OCI-LY7 (cell line): ENCODE measurements at regions not wholly inside any gene's neighbourhood (a gene's known extent, or its start where the extent isn't known, plus 50 kb on each side); places are given as distances from the start of the nearest gene placed in this dataset.

Experiments used
- BruUV-seq: library from RNA; stranded (reverse); fragments of 400-500 nt; replicated peaks from 2 replicates; lab custom pipeline; 2021; lab: Mats Ljungman, UMichigan
- CTCF ChIA-PET: fragments of 300-600 bp; sonication (Branson Sonifier 250); formaldehyde crosslinking; loops from one replicate; lab custom pipeline; 2022; ENCODE audit warnings: antibody characterized with exemption; ENCODE audit not compliant: unreplicated experiment; lab: Charles Lee
- POLR2A ChIA-PET: fragments of 300-600 bp; sonication (Branson Sonifier 250); formaldehyde crosslinking; loops from one replicate; lab custom pipeline; 2022; ENCODE audit warnings: antibody characterized with exemption; lab: Charles Lee
- DNase-seq: peaks from one replicate; pipeline ENCODE4 v3.0.0-alpha.2; 2015; ENCODE audit warnings: low spot score
- H2AFZ ChIP-seq: fragments of 200-600 bp; sonication (generic), shearing (Covaris generic); 2 replicates; pipeline ENCODE4 v1.6.1; 2014; ENCODE audit warnings: mild to moderate bottlenecking, antibody characterized with exemption, low read length, moderate library complexity
- H3K27ac ChIP-seq: fragments of 200-600 bp; sonication (generic); 2 replicates; pipeline ENCODE4 v1.5.1; 2014; ENCODE audit warnings: mixed run types, low read depth, mild to moderate bottlenecking, moderate library complexity, low read length, inconsistent platforms; ENCODE audit not compliant: poor library complexity, severe bottlenecking
- H3K36me3 ChIP-seq: fragments of 200-600 bp; sonication (generic); 2 replicates; pipeline ENCODE4 v1.6.1; 2014; ENCODE audit warnings: mild to moderate bottlenecking, antibody characterized with exemption, low read length, moderate library complexity, mixed read lengths; ENCODE audit not compliant: insufficient read depth
- H3K4me1 ChIP-seq: fragments of 200-600 bp; sonication (generic); 2 replicates; pipeline ENCODE4 v1.5.1; 2014; ENCODE audit warnings: mild to moderate bottlenecking, low read length; ENCODE audit not compliant: insufficient read depth, poor library complexity, severe bottlenecking
- H3K4me2 ChIP-seq: fragments of 200-600 bp; sonication (generic); 2 replicates; pipeline ENCODE4 v1.6.1; 2014; ENCODE audit warnings: mild to moderate bottlenecking, low read length
- H3K4me3 ChIP-seq: fragments of 200-600 bp; sonication (generic); 2 replicates; pipeline ENCODE4 v1.5.1; 2014; ENCODE audit warnings: mild to moderate bottlenecking, low read depth, low read length; ENCODE audit not compliant: poor library complexity, severe bottlenecking
- H3K79me2 ChIP-seq: fragments of 200-600 bp; sonication (generic); 2 replicates; pipeline ENCODE4 v1.6.1; 2016; ENCODE audit warnings: low read depth, mild to moderate bottlenecking, low read length, moderate library complexity, mixed read lengths; ENCODE audit not compliant: insufficient read depth
- H3K9me2 ChIP-seq: fragments of 200-600 bp; sonication (generic); 2 replicates; pipeline ENCODE4 v1.6.1; 2016; ENCODE audit warnings: mild to moderate bottlenecking, low read length, mixed read lengths; ENCODE audit not compliant: insufficient read depth
- H3K9me3 ChIP-seq: fragments of 200-600 bp; sonication (generic); 2 replicates; pipeline ENCODE4 v1.6.1; 2014; ENCODE audit warnings: mild to moderate bottlenecking, mixed run types, low read length, mixed read lengths
- H4K20me1 ChIP-seq: fragments of 200-600 bp; sonication (generic); 2 replicates; pipeline ENCODE4 v1.6.1; 2014; ENCODE audit warnings: mild to moderate bottlenecking, antibody characterized with exemption, low read length, moderate library complexity, mixed read lengths; ENCODE audit not compliant: insufficient read depth
- EZH2phosphoT487 ChIP-seq: fragments of 200-600 bp; sonication (generic); IDR thresholded peaks from 2 replicates; pipeline ENCODE4 v1.6.1; 2018; ENCODE audit warnings: low read depth, borderline replicate concordance, mild to moderate bottlenecking, mixed run types, antibody characterized with exemption, low read length, moderate library complexity, mixed read lengths
- intact Hi-C: fragments of 100-400 bp; cut with micrococcal nuclease; formaldehyde crosslinking; loops from one replicate; pipeline ENCODE4 v1.10.0; 2022; ENCODE audit not compliant: unreplicated experiment
- TF ChIP-seq, protein P1 (sequence below): fragments of 200-600 bp; sonication (generic); conservative IDR thresholded peaks from 2 replicates; pipeline ENCODE4 v1.5.1; 2014; ENCODE audit warnings: mild to moderate bottlenecking, antibody characterized with exemption, low read length, moderate library complexity, mixed read lengths

DNA sequence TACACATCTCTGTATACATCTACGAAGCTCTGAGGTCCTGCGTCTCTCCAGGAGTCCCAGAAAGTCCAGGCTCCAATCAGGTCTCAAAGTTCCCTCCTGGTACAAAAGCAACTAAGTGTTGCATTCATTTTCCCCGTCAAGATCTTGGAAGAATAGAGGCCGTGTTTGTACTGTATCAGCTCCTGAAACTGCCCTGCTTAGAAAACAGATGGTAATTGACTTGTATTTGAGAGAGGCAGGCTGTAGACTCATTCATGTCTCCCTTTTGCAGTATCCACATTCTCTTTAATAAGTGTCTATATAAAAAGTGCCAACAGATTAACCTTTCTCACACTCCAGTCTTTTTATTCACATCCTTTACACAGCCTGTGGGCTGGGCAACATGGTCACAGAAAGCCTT lies 91.7 kb downstream of the HPGD start:
- Histone ChIP-seq H4K20me1 (no peaks in the 10 kb centered on the region), H3K4me1 (no peaks in the 10 kb centered on the region), H3K9me2 (no peaks in the 10 kb centered on the region), H3K79me2 (no peaks in the 10 kb centered on the region), H3K4me3 (no peak overlapping the region), H3K36me3 (no peaks in the 10 kb centered on the region), H3K9me3 (no peaks in the 10 kb centered on the region), H2AFZ (no peak overlapping the region), H3K4me2 (no peak overlapping the region), H3K27ac (no peak overlapping the region)
- POLR2A ChIA-PET = interaction anchor here (0.5 kb wide), 1 partner anchor 36 kb away, joined by 3 read pairs; no protein-coding TSS in a partner anchor
- TF ChIP-seq EZH2phosphoT487 = no peak
- TF ChIP-seq, protein P1, sequence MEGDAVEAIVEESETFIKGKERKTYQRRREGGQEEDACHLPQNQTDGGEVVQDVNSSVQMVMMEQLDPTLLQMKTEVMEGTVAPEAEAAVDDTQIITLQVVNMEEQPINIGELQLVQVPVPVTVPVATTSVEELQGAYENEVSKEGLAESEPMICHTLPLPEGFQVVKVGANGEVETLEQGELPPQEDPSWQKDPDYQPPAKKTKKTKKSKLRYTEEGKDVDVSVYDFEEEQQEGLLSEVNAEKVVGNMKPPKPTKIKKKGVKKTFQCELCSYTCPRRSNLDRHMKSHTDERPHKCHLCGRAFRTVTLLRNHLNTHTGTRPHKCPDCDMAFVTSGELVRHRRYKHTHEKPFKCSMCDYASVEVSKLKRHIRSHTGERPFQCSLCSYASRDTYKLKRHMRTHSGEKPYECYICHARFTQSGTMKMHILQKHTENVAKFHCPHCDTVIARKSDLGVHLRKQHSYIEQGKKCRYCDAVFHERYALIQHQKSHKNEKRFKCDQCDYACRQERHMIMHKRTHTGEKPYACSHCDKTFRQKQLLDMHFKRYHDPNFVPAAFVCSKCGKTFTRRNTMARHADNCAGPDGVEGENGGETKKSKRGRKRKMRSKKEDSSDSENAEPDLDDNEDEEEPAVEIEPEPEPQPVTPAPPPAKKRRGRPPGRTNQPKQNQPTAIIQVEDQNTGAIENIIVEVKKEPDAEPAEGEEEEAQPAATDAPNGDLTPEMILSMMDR = no peak
- no TSS peak for BruUV-seq
- DNase-seq = no peak
- CTCF ChIA-PET = no interaction called here
- intact Hi-C loops = no loop called here

DNA sequence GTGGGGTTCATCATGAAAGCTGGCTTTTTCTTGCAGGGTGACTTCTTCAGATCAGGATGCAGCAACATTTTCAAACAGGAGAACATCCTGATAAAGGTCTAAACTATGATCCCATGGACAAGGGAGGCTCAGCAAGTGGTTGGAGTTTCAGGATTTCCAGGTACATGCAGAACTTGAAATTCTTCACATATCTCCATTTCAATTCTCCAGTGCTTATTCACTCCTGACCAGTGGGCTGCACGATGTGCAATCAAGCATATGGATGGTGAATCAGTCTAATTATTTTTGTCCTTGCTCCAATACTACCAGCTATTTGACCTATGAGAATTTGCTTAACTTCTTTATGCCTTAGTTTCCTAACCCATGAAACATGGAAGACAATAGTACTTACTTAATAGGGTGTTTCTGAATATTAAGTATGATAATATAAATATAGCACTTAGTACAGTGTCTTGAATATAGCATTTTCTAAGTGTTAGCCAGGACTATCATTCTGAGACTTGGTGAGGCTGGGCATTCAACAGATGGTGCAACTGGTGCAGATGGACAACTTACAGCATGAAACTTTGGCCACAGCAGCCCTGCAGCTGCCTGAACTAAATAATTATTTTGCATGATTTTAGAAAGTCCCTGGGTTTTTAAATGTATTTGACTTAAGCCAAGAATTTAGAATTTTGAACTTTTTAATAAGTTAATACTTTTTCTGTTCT lies 92.4 kb downstream of the HPGD start:
- Histone ChIP-seq H3K9me3 (no peaks in the 10 kb centered on the region), H3K4me1 (no peaks in the 10 kb centered on the region), H3K79me2 (no peaks in the 10 kb centered on the region), H3K9me2 (no peaks in the 10 kb centered on the region), H3K36me3 (no peaks in the 10 kb centered on the region), H4K20me1 (no peaks in the 10 kb centered on the region), H3K4me2 (no peak overlapping the region), H3K27ac (no peak overlapping the region), H2AFZ (no peak overlapping the region), H3K4me3 (no peak overlapping the region)
- no peak for DNase-seq
- intact Hi-C loops = no loop called here
- TF ChIP-seq EZH2phosphoT487 = no peak
- TF ChIP-seq, protein P1 = no peak
- BruUV-seq = no TSS peak
- ChIA-PET POLR2A (interaction anchor here (0.5 to 0.6 kb wide), 2 partner anchors 25 to 1492 kb away, joined by 3 read pairs; no protein-coding TSS in a partner anchor), CTCF (no interaction called here)

DNA sequence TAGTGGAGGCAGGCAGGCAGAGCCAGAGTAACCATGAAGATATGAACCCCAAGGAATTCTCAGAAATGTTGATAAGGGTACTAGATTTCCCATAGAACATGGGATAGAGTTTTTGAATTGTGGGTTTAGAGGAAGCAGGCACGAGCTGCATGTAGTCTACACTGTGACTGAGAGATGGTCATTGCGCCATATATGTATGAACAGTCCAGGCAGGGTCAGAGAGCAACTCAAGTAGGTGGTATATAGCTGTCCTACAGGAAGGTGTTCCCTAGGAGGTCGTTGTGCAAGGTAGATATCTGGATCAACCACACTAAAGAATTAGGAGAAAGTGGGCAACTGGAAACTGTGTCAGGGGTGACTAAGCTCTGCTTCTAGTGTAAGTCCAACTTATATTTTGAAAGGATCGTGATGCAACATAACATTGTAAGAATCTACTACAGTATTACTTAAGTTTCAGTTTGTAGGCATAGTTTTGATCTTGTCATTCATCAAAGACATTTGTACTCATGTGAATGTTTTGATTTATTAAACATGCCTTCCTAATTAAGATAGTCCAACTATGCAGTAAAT lies 94.6 kb downstream of the HPGD start:
- Histone ChIP-seq H3K4me2 (no peak overlapping the region), H3K4me3 (no peak overlapping the region), H3K4me1 (no peaks in the 10 kb centered on the region), H3K36me3 (no peaks in the 10 kb centered on the region), H3K9me3 (no peaks in the 10 kb centered on the region), H3K79me2 (no peaks in the 10 kb centered on the region), H4K20me1 (no peaks in the 10 kb centered on the region), H3K27ac (no peak overlapping the region), H2AFZ (no peak overlapping the region), H3K9me2 (no peaks in the 10 kb centered on the region)
- TF ChIP-seq EZH2phosphoT487 = no peak
- TF ChIP-seq, protein P1 = no peak
- no TSS peak for BruUV-seq
- DNase-seq = no peak
- intact Hi-C loops = no loop called here
- POLR2A ChIA-PET = no interaction called here
- CTCF ChIA-PET = no interaction called here
